Activated naive CD8-positive, alpha-beta T cell treated with anti-CD3 and anti-CD28 coated beads, Interleukin-2, amount 10 ng/mL, durations not matched to agents 7 days and 5 days (primary cell): ENCODE measurements at regions not wholly inside any gene's neighbourhood (a gene's known extent, or its start where the extent isn't known, plus 50 kb on each side); places are given as distances from the start of the nearest gene placed in this dataset.

Experiments used
- ATAC-seq: fragments of 150-1000 bp; cut with Tn5 transposase; one replicate; pipeline ENCODE4 v1.10.0; 2021; ENCODE audit warnings: low read depth, moderate library complexity
- POLR2A ChIA-PET: fragments of 350-600 bp; sonication (Branson Sonifier 250); formaldehyde crosslinking; loops from one replicate; lab custom pipeline; 2021; ENCODE audit warnings: antibody characterized with exemption; lab: Charles Lee
- DNase-seq: peaks from one replicate; pipeline ENCODE4 v3.0.0; 2021
- H3K27ac Mint-ChIP-seq: one replicate; pipeline ENCODE4 v1.8.0; 2022; ENCODE audit warnings: mild to moderate bottlenecking, mixed read lengths
- H3K27me3 Mint-ChIP-seq: one replicate; pipeline ENCODE4 v1.8.0; 2022; ENCODE audit warnings: mild to moderate bottlenecking, moderate library complexity, mixed read lengths
- H3K36me3 Mint-ChIP-seq: one replicate; pipeline ENCODE4 v1.8.0; 2021; ENCODE audit warnings: mild to moderate bottlenecking, mixed read lengths
- H3K4me1 Mint-ChIP-seq: one replicate; pipeline ENCODE4 v1.8.0; 2021; ENCODE audit warnings: mixed read lengths
- H3K4me3 Mint-ChIP-seq: one replicate; pipeline ENCODE4 v1.8.0; 2022; ENCODE audit warnings: mild to moderate bottlenecking, moderate library complexity, mixed read lengths
- H3K9me3 Mint-ChIP-seq: one replicate; pipeline ENCODE4 v1.8.0; 2021; ENCODE audit warnings: mixed read lengths

DNA sequence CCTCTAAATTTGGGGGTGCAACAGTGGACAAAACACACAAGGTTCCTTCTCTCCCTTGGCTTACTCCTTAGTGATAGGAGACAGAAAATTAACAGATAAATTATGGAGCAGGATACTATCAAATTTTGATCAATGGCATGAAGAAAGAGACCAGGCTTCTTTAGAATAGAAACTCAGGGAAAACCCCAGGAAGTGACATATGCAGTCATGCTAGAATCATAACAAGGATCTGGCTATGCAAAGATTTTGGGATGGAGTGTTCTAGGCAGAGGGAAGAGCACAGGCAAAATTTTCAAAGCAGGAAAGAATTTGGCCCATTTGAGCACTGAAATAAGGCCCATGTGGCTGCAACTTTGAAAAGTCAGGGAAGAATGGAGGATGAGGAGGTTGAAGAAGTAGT is 182.3 kb upstream of the PLEKHG7 start:
- Mint-ChIP-seq H3K27ac (no peak overlapping the region), H3K4me3 (no peak overlapping the region), H3K4me1 (peaks cover 12% of the 10 kb centered on the region), H3K9me3 (peaks cover 19% of the 10 kb centered on the region), H3K27me3 (no peaks in the 10 kb centered on the region), H3K36me3 (peaks cover 16% of the 10 kb centered on the region)
- POLR2A ChIA-PET: no interaction called here
- no peak for DNase-seq
- ATAC-seq: no peak

DNA sequence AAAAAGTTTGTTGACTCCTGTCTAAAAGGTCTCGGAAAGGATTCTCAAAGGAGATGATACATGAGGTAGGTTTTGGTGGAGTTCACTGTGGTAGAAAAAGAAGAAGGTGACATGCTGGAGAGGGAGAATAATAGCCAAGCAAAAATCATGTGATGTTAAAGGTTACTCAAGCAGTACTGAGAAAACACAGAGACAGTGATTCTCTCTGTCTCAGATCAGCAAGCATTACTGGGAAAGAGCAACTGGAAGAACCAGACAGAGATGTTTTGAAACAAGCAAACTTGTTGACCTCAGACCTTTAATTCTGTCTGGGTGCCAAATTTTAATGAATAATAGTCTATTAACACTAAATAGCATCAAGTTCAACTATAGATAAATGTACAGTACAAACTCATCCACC is 183.5 kb upstream of the PLEKHG7 start:
- Mint-ChIP-seq H3K27ac (no peak overlapping the region), H3K36me3 (peaks cover 10% of the 10 kb centered on the region), H3K4me1 (peaks cover 14% of the 10 kb centered on the region), H3K27me3 (no peaks in the 10 kb centered on the region), H3K9me3 (peaks cover 15% of the 10 kb centered on the region), H3K4me3 (no peak overlapping the region)
- no peak for DNase-seq
- POLR2A ChIA-PET: no interaction called here
- no peak for ATAC-seq

DNA sequence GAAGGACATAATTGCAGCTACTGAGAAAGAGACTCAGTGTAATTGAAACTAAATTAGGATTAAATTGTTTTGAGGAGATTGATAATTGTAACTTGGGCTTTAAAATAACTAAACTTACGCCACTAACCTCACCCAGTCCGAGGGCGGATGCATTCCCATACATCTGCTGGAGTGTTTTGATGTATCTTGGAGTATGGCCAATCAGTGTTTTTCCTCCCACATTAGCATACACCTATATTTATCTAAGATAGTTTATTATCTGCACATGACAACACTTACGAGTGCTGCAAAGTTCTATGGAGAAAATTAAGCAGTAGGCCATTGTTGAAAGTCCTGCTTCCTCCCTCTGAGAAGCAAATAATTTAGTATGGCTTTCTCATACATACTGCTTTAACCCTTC is 184.7 kb upstream of the PLEKHG7 start:
- no peak overlapping the region for H3K4me3 Mint-ChIP-seq
- no peak overlapping the region for H3K27ac Mint-ChIP-seq
- peaks cover 5% of the 10 kb centered on the region for H3K36me3 Mint-ChIP-seq
- peaks cover 18% of the 10 kb centered on the region for H3K9me3 Mint-ChIP-seq
- no peak for ATAC-seq
- H3K27me3 Mint-ChIP-seq: no peaks in the 10 kb centered on the region
- no peak for DNase-seq
- H3K4me1 Mint-ChIP-seq: peaks cover 14% of the 10 kb centered on the region
- POLR2A ChIA-PET: no interaction called here

- ATAC-seq (no peak), DNase-seq (no peak)
- Mint-ChIP-seq H3K27me3 (no peaks in the 10 kb centered on the region), H3K27ac (no peak overlapping the region), H3K36me3 (peaks cover 7% of the 10 kb centered on the region), H3K4me1 (peaks cover 14% of the 10 kb centered on the region), H3K4me3 (no peak overlapping the region), H3K9me3 (peaks cover 18% of the 10 kb centered on the region)
- POLR2A ChIA-PET: interaction anchor here (0.7 to 1.4 kb wide), 2 partner anchors 10 kb away, joined by 3 to 4 read pairs; no protein-coding TSS in a partner anchor
Observed at GRCh38 chr12:92516277-92516600, 186.6 kb upstream of the PLEKHG7 start.

GRCh38 chr12:92513231-92513730 is 189.5 kb upstream of the PLEKHG7 start:
- POLR2A ChIA-PET: no interaction called here
- peaks cover 10% of the 10 kb centered on the region for H3K36me3 Mint-ChIP-seq
- no peaks in the 10 kb centered on the region for H3K27me3 Mint-ChIP-seq
- H3K27ac Mint-ChIP-seq: no peak overlapping the region
- H3K4me1 Mint-ChIP-seq: peaks cover 9% of the 10 kb centered on the region
- DNase-seq (no peak), ATAC-seq (no peak)
- peaks cover 17% of the 10 kb centered on the region for H3K9me3 Mint-ChIP-seq
- no peak overlapping the region for H3K4me3 Mint-ChIP-seq

DNA sequence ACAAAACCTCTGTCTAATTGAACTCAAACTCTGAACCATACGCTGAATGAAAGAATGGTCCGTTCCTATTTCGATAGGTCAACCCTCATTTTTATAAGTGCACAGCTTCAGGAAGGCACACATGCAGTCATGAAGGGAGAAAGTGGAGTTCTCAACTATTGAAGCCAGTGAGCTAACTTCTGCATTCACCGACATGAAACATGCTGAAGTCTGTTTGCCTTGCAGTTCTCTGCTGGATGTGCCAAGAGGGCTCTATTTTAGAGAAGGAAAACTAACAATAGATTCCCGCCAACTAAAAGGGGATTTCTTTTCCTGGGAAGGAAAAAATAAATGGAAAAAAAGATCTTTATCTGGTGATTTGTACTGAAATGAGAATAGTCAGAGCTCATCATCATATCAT is 191.0 kb upstream of the PLEKHG7 start:
- Mint-ChIP-seq H3K27me3 (no peaks in the 10 kb centered on the region), H3K4me1 (peaks cover 9% of the 10 kb centered on the region), H3K36me3 (peaks cover 15% of the 10 kb centered on the region), H3K4me3 (no peak overlapping the region), H3K9me3 (peaks cover 16% of the 10 kb centered on the region), H3K27ac (no peak overlapping the region)
- no peak for ATAC-seq
- POLR2A ChIA-PET: no interaction called here
- no peak for DNase-seq

- H3K4me1 Mint-ChIP-seq: peaks cover 11% of the 10 kb centered on the region
- peaks cover 16% of the 10 kb centered on the region for H3K9me3 Mint-ChIP-seq
- H3K4me3 Mint-ChIP-seq: no peak overlapping the region
- H3K36me3 Mint-ChIP-seq: peaks cover 19% of the 10 kb centered on the region
- POLR2A ChIA-PET: no interaction called here
- H3K27ac Mint-ChIP-seq: no peak overlapping the region
- no peaks in the 10 kb centered on the region for H3K27me3 Mint-ChIP-seq
- ATAC-seq (no peak), DNase-seq (no peak)
Observed at GRCh38 chr12:92509156-92509738, 193.5 kb upstream of the PLEKHG7 start.

- Mint-ChIP-seq H3K27me3 (no peaks in the 10 kb centered on the region), H3K9me3 (peaks cover 10% of the 10 kb centered on the region), H3K4me1 (peaks cover 21% of the 10 kb centered on the region), H3K27ac (no peak overlapping the region), H3K36me3 (peaks cover 17% of the 10 kb centered on the region), H3K4me3 (no peak overlapping the region)
- POLR2A ChIA-PET: interaction anchor here (1.9 to 2.2 kb wide), 2 partner anchors 361 to 362 kb away, joined by 10 to 13 read pairs; partner anchors contain the start of gene BTG1
- no peak for DNase-seq
- no peak for ATAC-seq
Observed at GRCh38 chr12:92506891-92507290, 195.9 kb upstream of the PLEKHG7 start.

DNA sequence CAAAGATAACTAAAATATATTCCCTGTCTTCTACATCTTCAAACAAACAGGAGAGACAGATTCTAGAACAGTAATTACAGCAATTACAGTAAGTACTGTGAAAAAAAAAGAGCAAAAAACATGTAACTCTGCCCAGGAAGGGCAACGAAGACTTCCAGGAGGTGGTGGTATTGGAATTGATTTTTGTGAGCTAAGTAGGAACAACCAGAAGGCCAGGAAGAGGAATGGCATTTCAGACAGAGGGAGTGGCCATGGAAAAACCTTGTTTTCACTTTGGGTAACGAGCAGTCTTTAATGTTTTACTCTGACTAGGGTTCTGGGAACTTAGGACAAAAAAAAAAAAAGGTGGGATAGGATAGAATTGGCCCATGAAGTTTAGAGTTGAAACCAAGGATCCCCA is 196.3 kb upstream of the PLEKHG7 start:
- H3K36me3 Mint-ChIP-seq: peaks cover 17% of the 10 kb centered on the region
- POLR2A ChIA-PET: interaction anchor here (1.0 to 2.2 kb wide), 6 partner anchors 10 to 362 kb away, joined by 3 to 13 read pairs (median 5); partner anchors contain the start of gene BTG1

DNA sequence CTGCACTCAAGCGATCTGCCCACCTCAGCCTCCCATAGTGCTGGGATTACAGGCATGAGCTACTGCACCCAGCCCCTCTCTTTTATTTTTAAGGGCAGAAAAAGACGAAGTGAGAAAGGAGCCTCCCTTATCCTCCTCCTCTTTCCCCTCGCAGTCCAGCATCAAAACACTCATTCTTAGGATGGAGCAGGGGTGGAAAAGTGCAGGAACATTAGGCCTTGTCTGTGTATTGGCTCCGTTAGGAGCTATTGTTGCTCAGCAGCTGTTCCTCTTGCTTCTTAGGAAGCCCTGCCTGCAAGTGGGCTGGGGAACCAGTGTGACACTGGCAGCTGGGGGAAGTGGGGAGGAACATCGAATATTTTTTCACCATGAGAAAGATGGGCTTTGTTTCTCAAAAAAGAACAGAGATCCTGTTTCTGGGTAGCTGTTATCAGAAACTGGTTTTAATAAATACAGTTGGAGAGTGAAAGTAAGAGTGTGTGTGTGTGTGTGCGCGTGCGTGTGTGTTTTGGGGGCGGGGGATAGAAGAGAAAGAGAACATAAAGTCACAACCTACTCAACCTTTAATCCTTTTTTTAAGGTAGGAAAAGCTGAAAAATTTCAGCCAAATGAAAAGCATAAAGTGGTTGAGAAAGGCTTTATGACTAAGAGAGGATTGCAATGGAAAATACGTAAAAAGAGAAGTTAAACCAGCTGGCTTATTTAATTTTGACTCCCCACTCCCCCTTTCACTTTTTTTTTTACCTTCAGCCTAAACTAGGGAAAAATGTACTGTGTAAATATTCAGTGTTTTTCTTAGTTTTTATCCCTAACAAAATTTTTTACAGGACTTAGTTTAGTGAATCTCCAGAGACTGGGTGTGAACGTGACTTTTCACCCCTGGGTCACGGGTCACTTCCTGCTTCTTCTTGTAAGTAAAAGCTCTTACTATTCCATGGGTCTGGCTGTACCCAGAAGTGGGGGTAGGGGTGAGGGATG is 197.2 kb upstream of the PLEKHG7 start:
- DNase-seq (peak; percentile 35), ATAC-seq (peak; percentile 71)
- Mint-ChIP-seq H3K4me3 (peak overlapping the region; percentile 79), H3K9me3 (peaks cover 7% of the 10 kb centered on the region), H3K4me1 (peaks cover 24% of the 10 kb centered on the region), H3K36me3 (peaks cover 14% of the 10 kb centered on the region), H3K27ac (peak overlapping the region; percentile 95), H3K27me3 (no peaks in the 10 kb centered on the region)
- POLR2A ChIA-PET: interaction anchor here (0.6 to 2.2 kb wide), 14 partner anchors 11 to 629 kb away, joined by 3 to 13 read pairs (median 4); partner anchors contain the start of gene BTG1

More for the DNA sequence above, 196.3 kb upstream of the PLEKHG7 start:
- ATAC-seq (no peak), DNase-seq (no peak)
- Mint-ChIP-seq H3K27ac (no peak overlapping the region), H3K4me3 (no peak overlapping the region), H3K4me1 (peaks cover 24% of the 10 kb centered on the region), H3K9me3 (peaks cover 10% of the 10 kb centered on the region), H3K27me3 (no peaks in the 10 kb centered on the region)

DNA sequence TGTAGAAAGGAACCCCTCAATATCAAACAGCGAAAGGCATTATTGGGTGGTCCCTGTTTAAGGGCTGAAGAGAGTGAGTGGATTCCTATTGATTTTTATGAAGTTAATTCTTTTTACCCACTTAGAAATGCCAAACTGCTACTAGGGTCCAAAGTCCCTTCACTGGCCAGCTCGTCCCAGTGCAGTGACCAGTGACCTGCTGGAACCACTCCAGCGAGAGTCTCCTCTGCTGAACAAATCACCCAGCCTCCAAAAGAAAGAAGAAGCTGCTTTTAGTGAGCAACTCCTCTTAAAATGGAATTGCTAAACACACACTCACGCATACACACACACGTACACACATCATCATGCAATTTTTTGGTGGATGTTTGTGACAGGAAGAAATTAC is 198.2 kb upstream of the PLEKHG7 start:
- Mint-ChIP-seq H3K9me3 (peaks cover 2% of the 10 kb centered on the region), H3K27ac (no peak overlapping the region), H3K4me1 (peaks cover 24% of the 10 kb centered on the region), H3K27me3 (no peaks in the 10 kb centered on the region), H3K36me3 (peaks cover 8% of the 10 kb centered on the region), H3K4me3 (no peak overlapping the region)
- POLR2A ChIA-PET: interaction anchor here (1.5 to 2.0 kb wide), 2 partner anchors 62 to 101 kb away, joined by 4 to 6 read pairs; no protein-coding TSS in a partner anchor
- no peak for ATAC-seq
- no peak for DNase-seq

DNA sequence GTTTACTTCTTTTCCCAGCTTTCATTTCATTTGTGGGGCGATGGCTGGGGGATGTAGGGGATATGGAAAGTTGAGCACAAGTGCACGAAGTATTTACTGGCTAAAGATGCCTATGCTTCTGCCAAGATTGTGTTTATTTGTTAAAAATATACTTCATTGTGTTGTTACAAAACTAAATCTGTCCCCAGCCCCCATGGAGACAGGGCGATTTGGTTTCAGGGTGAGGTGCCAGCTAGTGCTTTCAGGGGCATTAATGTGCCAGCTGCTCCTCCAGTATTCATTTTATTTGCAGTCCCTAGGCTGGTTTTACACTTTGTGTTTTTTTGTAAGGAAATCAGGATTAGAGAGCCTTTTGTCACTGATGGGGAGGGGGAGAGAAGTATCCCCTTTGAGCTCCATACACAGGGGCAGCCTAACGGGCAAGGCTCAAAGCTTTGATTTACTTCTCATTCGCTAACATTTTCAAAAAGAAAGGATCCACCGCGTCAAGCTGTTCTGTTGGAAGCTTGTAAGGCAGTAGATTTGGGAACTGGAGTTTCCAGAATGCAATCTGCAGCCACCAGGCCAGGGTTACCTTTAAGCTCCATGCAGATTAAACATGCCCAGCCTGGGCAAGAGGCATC is 198.7 kb upstream of the PLEKHG7 start:
- ATAC-seq: no peak
- Mint-ChIP-seq H3K4me3 (no peak overlapping the region), H3K4me1 (peaks cover 24% of the 10 kb centered on the region), H3K27me3 (no peaks in the 10 kb centered on the region), H3K27ac (no peak overlapping the region), H3K9me3 (peaks cover 2% of the 10 kb centered on the region), H3K36me3 (peaks cover 8% of the 10 kb centered on the region)
- no peak for DNase-seq
- POLR2A ChIA-PET: interaction anchor here (1.0 to 2.0 kb wide), 2 partner anchors 59 to 100 kb away, joined by 3 to 6 read pairs; no protein-coding TSS in a partner anchor
